Prostate gland (tissue), 2 donors: ENCODE measurements at regions not wholly inside any gene's neighbourhood (a gene's known extent, or its start where the extent isn't known, plus 50 kb on each side); places are given as distances from the start of the nearest gene placed in this dataset.
"Not testable (repeated sequence)": the region's sequence is repeated elsewhere in the genome, so short reads cannot be mapped to it uniquely, and the experiment has no call there.

Experiments
- DNase-seq: peaks from one replicate; pipeline ENCODE4 v3.0.0-alpha.2; 2019; ENCODE audit warnings: low spot score
- H3K27ac ChIP-seq, 2 donors: fragments of 200-600 bp; sonication (generic); 2 replicates each; pipeline ENCODE4 v1.5.1; 2017 to 2019
- H3K27me3 ChIP-seq: fragments of 200-600 bp; sonication (generic); replicated peaks from 2 replicates; pipeline ENCODE4 v1.5.1; 2019; ENCODE audit not compliant: insufficient read depth
- H3K36me3 ChIP-seq, 2 donors: fragments of 200-600 bp; sonication (generic); 1 replicate in 1 of 2; 2 replicates in 1 of 2; pipeline versions ENCODE4 v1.5.1 to v1.8.1; 2017 to 2019
- H3K4me1 ChIP-seq: fragments of 200-600 bp; sonication (generic); replicated peaks from 2 replicates; pipeline ENCODE4 v1.5.1; 2019
- H3K4me3 ChIP-seq, 2 donors: fragments of 200-600 bp; sonication (generic); 2 replicates each; pipeline ENCODE4 v1.5.1; 2017 to 2019
- H3K9me3 ChIP-seq: fragments of 200-600 bp; sonication (generic); 2 replicates; pipeline ENCODE4 v1.5.1; 2017
- CTCF ChIP-seq, 4 experiments: fragments of 200-600 bp in 2 of 4; fragments of 450-650 bp in 2 of 4; sonication (generic) in 2 of 4; IDR thresholded peaks; 1 replicate in 3 of 4; 2 replicates in 1 of 4; pipeline ENCODE4 v1.5.1; 2016 to 2019; ENCODE audit warnings: antibody characterized with exemption in 4 of 4, mild to moderate bottlenecking in 2 of 4, moderate library complexity in 2 of 4
- POLR2A ChIP-seq: fragments of 450-650 bp; IDR thresholded peaks from one replicate; pipeline ENCODE4 v1.6.1; 2016; ENCODE audit warnings: antibody characterized with exemption, mild to moderate bottlenecking
- POLR2AphosphoS5 ChIP-seq: sonication (generic); formaldehyde crosslinking; IDR thresholded peaks from one replicate; pipeline ENCODE4 v1.6.1; 2017; ENCODE audit warnings: antibody characterized with exemption
- WGBS: methylation state at CpG from one replicate; pipeline ENCODE4 v1.1.5; 2018; 5-methylcytosine and 5-hydroxymethylcytosine counted together
- intact Hi-C: fragments of 100-400 bp; cut with DNase I; formaldehyde crosslinking; loops from one replicate; pipeline ENCODE4 v1.14.2; 2022

DNA sequence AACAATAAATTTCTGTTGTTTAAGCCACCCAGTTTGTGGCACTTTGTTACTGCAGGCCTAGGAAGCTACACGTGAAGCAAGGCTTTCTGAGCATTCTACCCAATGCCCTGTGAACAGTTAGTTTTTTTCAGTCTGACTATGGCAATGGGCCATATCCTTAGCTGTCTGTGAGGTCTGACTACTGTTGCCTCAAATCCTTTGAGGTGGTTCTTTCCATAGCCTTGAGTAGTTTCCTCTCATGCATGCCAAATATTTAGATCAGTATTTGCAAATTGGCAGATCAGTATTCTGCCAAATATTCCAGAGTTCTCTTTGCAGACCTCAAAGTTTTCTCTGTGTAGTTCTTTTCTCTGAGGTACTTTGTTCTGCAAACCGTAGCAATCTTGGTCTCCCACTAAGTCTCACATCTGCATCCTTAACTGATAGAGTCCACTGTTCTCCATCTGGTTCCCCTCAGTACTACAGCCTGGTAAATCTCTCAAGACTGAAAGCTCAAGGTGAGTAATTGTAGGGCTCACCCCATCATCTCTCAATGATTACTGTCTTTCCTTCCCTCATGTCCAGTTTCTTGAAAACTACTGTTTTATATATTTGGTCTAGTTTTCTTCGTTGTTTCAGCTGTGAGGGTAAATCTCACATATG is 984.9 kb upstream of the INTU start:
- no peak for DNase-seq
- Histone ChIP-seq H3K36me3 (no peaks in the 10 kb centered on the region), H3K27me3 (no peaks in the 10 kb centered on the region), H3K4me3 (no peak overlapping the region), H3K27ac (no peak overlapping the region), H3K4me1 (no peaks in the 10 kb centered on the region), H3K9me3 (no peaks in the 10 kb centered on the region)
- TF ChIP-seq POLR2AphosphoS5, result no peak
- no peak for TF ChIP-seq CTCF (IDR thresholded peaks at IDR 0.05)
- TF ChIP-seq POLR2A, result no peak
- intact Hi-C loops, result no loop called here
- WGBS, result 64% methylated on average over 3 of the region's 3 CpGs

- WGBS, result 38% methylated on average over 1 of the region's 1 CpG
- DNase-seq, result no peak
- intact Hi-C loops, result no loop called here
- Histone ChIP-seq H3K4me3 (no peak overlapping the region), H3K27ac (no peak overlapping the region), H3K4me1 (no peaks in the 10 kb centered on the region), H3K27me3 (no peaks in the 10 kb centered on the region), H3K36me3 (no peaks in the 10 kb centered on the region), H3K9me3 (no peaks in the 10 kb centered on the region)
- TF ChIP-seq POLR2A (no peak), POLR2AphosphoS5 (no peak), CTCF (IDR thresholded peaks at IDR 0.05) (no peak)
These were observed 974.3 kb upstream of the INTU start for GRCh38 chr4:126658411-126658810.

GRCh38 chr4:126661194-126661593 is 971.6 kb upstream of the INTU start:
- Histone ChIP-seq H3K27ac (no peak overlapping the region), H3K4me1 (no peaks in the 10 kb centered on the region), H3K27me3 (no peaks in the 10 kb centered on the region), H3K4me3 (no peak overlapping the region), H3K9me3 (no peaks in the 10 kb centered on the region), H3K36me3 (no peaks in the 10 kb centered on the region)
- no peak for DNase-seq
- intact Hi-C loops, result no loop called here
- TF ChIP-seq POLR2AphosphoS5 (no peak), CTCF (IDR thresholded peaks at IDR 0.05) (no peak), POLR2A (no peak)

GRCh38 chr4:126664839-126665238 is 967.9 kb upstream of the INTU start:
- Histone ChIP-seq H3K27ac (no peak overlapping the region), H3K9me3 (no peaks in the 10 kb centered on the region), H3K4me3 (no peak overlapping the region), H3K36me3 (no peaks in the 10 kb centered on the region), H3K27me3 (no peaks in the 10 kb centered on the region), H3K4me1 (no peaks in the 10 kb centered on the region)
- intact Hi-C loops, result no loop called here
- 96% methylated on average over 1 of the region's 1 CpG for WGBS
- TF ChIP-seq POLR2AphosphoS5 (no peak), POLR2A (no peak), CTCF (IDR thresholded peaks at IDR 0.05) (no peak)
- no peak for DNase-seq

- H3K27me3 ChIP-seq, intact Hi-C loops, H3K36me3 ChIP-seq, H3K9me3 ChIP-seq, H3K27ac ChIP-seq, DNase-seq, H3K4me3 ChIP-seq, H3K4me1 ChIP-seq: not testable (repeated sequence)
- 80% methylated on average over 5 of the region's 5 CpGs for WGBS
These were observed 962.7 kb upstream of the INTU start for GRCh38 chr4:126670038-126670437.
